HG03439 (cell line): ENCODE measurements at regions not wholly inside any gene's neighbourhood (a gene's known extent, or its start where the extent isn't known, plus 50 kb on each side); places are given as distances from the start of the nearest gene placed in this dataset.

Experiments used
- ATAC-seq: cut with Tn5 transposase; IDR thresholded peaks from one replicate; pipeline ENCODE4 v1.9.1; 2021; ENCODE audit warnings: mild to moderate bottlenecking, moderate library complexity; ENCODE audit not compliant: unreplicated experiment

DNA sequence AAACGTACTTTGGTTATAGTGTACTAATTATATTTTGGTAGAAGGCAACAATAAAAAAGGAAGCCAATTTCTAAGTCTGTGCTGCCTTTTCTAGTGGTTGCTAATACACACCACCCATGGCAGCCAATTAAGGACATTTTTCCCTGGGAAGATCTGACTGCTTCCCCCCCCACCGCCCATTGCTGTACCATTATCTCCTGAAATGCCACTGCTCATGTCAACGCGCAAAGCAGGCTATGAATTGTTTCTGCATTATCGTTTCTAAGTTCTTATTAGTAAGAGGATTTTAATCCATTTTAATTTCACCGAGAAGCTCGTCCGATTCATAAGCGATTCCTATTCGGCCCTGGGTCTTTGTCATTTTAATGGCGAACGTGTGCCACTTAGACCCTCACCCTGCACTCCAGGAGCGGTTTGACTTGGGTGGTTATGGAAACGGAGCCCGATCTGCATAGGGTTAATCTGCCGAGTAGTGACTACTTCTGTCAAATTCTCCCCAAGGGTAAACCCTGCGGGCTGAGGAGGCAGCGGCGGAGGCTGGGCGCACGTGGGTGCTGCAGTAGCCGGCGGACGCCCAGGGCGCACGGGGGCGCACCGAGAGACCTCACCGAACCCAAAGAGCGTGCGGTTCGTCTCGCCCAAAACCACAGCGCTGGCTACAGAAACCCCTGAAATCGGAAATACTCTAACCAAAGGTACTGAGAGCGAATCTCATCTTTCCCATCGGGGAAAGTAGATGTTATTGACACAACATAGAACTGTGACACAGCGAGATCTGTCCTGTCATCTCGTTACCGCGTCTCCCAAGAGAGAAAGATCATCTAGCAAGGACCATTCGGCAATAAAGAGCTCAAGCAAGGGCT is 55.8 kb upstream of the SHC3 start:
- peak; percentile 85 for ATAC-seq

DNA sequence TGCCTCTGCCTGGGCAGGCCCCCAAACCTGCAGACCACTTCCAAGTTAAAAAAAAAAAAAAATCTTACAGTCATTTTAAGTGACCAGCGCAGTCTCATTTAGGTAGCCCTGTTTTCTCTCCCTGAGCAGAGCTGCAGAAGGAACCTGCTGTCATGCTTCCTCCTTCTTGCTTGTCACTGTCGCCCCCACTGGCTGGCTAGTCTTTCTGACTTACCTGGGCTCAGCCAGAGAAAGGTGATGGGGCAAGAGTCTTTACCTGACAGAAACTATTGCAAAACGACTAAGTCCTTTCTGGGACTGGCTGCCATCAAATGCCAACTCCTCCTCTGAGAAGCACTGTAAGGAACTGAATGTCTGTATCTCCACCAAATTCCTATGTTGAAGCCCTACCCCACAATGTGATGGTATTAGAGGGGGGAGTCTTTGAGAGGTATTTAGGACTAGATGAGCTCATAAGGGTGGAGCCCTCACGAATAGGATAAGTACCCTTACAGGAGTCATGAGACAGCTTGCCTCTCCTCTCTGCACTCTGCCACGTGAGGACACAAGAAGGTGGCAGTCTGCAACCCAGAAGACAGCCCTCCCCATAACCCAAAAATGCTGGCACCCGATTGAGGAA is 58.4 kb upstream of the SHC3 start:
- no peak for ATAC-seq

DNA sequence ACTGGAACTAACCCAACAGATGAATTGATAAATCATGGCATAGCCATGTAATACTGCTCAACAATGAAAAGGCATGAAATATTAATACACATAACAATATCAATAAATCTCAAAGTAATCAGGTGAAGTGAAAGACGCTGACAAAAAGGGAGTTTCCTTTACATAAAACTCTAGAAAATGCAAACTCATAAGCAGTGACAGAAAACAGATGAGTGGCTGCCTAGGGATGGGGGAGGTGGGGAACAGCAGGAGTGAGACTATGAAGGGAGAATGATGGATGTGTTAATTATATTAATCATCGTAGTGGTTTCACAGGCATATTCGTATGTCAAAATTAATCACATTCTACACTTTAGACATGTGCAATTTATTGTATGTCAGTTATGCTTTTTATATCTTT is 59.8 kb upstream of the SHC3 start:
- no peak for ATAC-seq

DNA sequence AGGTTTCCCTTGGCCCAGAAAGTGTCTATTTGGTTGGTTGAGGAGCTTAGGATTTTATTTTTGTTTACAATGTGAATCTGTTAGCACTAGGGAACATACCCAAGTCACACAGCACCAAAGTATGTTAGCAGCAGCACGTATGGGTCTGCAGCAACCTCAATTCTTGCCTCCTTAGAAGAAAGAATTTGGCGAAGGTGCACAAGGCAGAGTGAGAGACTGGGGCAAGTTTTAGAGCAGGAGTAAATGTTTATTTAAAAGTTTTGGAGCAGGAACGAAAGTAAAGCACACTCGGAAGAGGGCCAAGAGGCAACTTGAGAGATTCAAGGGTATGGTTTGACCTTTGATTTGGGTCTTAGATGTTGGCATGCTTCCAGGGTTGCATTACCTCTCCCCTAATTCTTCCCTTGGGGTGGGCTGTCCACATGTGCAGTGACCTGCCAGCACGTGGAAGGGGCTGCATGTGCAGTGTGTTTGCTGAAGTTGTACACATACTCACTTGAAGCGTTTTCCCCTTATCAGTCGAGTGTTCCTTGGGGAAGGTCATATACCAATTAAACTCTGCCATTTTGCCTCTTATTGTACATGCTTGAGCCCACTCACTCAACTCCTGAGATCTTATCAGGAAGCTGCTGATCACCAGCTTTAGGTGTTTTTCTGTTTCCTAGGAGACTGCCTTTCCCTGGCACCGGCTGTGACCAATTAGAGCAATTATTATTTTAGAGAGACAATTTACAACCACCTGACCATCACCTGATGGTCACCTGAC is 64.9 kb upstream of the SHC3 start:
- ATAC-seq: no peak

DNA sequence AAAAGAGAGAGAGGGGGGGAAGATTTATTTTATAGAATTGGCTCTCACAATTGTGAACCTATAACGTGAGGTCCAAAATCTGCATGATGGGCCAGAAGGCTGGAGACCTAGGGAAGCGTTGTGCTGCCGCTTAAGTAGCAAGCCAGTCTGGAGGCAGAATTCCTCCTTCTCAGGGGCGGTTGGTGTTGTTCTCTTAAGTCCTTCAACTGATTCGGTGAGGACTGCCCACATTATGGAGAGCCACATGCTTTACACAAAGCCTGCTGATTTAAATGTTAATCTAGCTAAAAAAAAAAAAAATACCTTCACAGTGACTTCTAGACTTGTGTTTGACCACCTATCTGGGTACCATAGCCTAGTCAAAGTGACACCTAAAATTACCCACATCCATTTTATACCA is 64.2 kb upstream of the CKS2 start:
- no peak for ATAC-seq

DNA sequence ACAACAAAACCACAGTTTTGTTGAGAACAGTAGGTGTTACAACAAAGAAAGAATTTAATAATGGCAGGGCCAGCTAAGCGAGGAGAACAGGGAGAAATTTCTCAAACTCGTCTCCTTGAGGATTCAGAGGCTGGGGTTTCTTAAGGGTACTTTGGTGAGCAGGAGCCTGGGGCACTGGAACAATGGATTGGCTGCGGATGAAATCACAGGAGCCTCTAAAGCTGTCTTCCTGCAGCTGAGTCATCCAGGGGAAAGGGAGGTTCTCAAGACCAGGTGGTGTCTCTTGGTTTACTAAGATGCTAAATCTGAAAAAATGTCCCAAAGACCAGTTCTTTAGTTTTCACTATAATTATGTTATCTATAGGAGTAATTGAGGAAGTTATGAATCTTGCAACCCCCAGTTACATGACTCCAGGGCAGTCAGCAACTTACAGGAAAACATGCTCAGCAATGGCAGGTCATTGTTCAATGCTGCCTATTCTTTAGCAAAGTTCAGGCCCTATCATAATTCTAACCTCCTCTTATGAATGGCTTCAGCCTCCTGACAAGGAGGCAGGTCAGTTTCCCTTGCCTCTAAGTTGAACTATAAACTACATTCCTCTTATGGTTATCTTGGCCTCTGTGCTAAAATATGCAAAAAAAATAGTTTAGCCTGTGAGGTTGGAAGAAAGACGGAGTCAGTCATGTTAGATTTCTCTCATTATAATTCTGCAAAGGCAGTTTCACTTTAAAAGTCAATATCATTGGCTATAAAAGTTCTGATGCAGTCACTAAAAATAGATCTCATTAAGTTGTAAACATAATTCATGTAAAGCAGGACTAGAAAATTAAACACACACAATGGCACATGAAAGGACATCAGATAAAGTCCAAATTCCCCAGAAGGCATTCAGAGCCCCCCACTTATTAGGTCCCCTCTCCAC is 63.3 kb upstream of the CKS2 start:
- ATAC-seq: no peak

DNA sequence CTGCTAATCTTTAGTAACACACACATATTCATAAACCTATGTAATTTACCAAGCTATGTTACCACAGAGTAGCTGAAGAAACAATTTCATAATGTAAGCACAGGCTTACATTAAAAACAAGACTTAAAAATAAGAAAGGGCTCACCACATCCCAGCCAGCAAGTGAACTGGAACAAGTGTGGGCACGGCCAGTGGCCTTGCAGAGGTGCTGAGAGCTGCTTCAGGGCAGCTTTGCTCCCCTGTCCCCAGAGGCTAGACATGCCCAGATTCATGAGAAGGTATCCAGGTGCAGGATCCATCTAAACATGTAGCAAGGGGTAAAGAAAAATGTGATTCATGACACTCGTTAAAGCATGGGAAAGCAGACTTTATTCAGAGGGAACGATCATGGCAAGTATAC is 62.0 kb upstream of the CKS2 start:
- no peak for ATAC-seq

DNA sequence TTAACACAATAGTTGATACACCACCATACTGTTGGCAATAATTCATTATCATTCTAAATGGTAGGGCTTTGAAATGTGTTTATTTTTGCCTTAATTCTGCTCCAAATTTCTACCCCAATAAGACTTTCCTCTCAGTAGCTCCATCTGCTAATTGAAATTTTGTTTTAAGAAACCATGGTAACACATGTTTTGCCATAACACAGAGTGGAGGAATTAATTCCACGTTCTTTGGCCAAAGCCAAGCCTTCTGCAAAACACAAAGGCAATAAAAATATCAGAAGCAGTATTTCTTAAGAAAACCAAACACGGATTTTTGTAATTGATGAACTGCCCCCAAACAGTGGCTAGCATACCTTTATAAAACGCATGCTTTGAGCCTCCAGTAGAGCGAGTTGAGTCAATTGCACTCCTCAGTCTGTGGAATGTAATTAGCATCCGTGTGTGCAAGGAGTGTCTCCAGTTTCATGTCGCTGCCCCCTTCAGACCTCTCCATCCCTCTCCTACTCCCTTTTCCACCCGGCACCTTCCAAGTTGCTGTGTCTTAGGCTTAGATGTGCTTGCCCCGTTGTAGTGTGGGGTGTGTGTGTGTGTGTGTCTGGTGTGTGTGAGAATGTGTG is 58.2 kb upstream of the CKS2 start:
- ATAC-seq: no peak

DNA sequence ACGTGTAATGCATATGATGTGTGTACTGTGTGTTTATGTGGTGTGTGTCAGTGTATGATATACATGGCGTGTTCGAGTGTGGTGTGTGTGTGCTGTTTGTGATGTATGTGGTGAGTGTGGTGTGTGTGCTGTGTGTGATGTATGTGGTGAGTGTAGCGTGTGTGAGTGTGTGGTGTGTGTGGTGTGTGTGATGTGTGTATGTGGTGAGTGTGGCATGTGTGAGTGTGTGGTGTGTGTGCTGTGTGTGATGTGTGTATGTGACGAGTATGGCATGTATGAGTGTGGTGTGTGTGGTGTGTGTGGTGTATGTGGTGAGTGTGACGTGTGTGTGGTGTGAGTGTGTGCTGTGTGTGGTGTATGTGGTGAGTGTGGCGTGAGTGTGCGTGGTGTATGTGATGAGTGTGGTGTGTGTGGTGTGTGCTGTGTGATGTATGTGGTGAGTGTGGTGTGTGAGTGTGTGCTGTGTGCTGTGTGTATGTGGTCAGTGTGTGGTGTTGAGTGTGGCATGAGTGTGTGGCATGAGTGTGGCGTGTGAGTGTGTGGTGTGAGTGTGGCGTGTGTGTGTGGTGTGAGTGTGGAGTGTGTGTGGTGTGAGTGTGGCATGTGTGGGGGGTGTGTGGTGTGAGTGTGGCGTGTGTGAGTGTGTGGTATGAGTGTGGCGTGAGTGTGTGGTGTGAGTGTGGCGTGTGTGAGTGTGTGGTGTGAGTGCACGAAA is 56.8 kb upstream of the CKS2 start:
- no peak for ATAC-seq

DNA sequence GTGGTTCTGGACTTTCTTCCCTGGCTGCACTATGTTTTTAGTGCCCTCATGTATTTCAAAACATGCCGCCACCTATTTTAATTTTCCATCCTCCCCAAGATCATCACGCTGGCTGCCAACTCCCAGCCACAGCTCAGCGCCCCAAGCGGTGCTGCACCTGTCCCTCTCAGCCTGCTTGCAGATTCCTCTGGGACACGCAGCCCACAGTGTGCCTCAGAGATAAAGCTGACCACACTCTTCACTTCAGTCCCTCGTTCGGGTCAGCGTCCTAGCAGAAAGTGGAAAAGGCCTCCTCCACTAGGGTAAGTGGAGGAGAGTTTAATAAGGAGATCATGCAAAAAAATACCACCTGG is 56.2 kb upstream of the CKS2 start:
- no peak for ATAC-seq

DNA sequence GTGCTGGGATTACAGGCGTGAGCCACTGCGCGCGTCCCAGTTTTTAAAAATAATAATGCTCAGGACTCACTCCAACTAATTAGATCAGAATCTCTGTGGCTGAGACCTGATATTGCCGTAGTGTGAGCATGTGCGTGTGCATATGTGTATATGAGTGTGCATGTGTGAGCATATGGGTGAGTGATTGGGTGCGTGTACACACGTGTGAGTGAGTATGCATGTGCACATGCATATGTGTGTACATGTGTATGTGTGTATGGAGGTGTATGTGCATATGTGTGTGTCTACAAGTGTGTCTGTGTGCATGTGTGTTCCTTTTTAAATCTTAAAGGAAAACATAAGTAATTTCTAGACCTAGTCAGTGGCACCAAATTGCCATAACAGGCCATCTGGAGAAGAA is 54.8 kb upstream of the CKS2 start:
- no peak for ATAC-seq

DNA sequence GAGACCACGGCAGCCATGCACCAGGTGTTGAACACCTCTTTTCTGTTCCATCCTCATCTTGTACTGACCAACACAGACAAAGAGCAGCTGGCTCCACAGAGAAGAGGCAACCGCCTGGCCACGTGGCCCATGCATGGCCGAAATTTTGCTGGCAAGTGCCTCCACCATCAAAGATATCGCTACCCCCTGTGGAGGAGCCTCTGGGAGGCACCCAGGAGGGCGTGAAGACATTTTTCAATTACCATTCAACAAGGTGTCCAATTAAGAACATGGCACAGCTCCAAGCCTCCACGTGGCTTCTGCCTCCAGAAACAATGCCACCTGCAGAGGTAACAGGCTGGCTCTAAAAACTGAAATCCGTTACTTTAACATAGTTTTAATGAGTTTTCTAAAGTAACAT is 54.4 kb upstream of the CKS2 start:
- no peak for ATAC-seq

DNA sequence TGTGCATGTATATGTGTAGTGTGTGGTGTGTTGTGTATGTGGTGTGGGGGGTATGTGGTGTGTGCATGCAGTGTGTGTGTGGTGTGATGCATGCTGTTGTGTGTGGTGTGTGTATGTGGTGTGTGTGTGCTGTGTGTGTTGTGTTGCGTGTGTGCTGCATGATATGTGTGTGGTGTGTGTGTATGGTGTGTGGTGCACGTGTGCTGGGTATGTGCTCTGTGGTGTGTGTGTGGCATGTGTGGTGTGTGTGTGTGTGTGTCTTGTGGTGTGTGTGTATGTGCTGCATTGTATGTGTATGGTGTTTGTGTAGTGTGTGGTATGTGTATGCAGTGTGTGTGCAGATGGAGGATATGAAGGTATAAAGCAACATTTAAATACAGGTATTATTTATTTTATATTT is 50.5 kb upstream of the CKS2 start:
- no peak for ATAC-seq
